ENCODE measurements at regions not wholly inside any gene's neighbourhood (a gene's known extent, or its start where the extent isn't known, plus 50 kb on each side); places are given as distances from the start of the nearest gene placed in this dataset.

- Histone ChIP-seq H3K9me3 (ENCODE audit: severe bottlenecking) (peaks cover 2% of the 10 kb centered on the region), H3K27ac (no peak overlapping the region), H3K27me3 (ENCODE audit: insufficient read depth, low read depth, severe bottlenecking) (no peaks in the 10 kb centered on the region), H3K36me3 (no peaks in the 10 kb centered on the region), H3K4me3 (ENCODE audit: low read depth, low read length) (no peak overlapping the region)
- no peak for TF ChIP-seq CTCF (IDR thresholded peaks at IDR 0.05; ENCODE audit: low read depth, low read length)
- DNase-seq: no peak
Measured at GRCh38 chr12:105613269-105613668, 282.8 kb downstream of the C12orf75 start.

GRCh38 chr12:105613887-105614286, 283.4 kb downstream of the C12orf75 start:
- no peak for DNase-seq
- no peaks in the 10 kb centered on the region for H3K36me3 ChIP-seq
- TF ChIP-seq CTCF (IDR thresholded peaks at IDR 0.05; ENCODE audit: low read depth, low read length): no peak

GRCh38 chr12:105616971-105617540, 286.6 kb downstream of the C12orf75 start:
- Histone ChIP-seq H3K27ac (no peak overlapping the region), H3K9me3 (ENCODE audit: severe bottlenecking) (no peaks in the 10 kb centered on the region), H3K4me3 (ENCODE audit: low read depth, low read length) (no peak overlapping the region), H3K36me3 (no peaks in the 10 kb centered on the region), H3K27me3 (ENCODE audit: insufficient read depth, low read depth, severe bottlenecking) (no peaks in the 10 kb centered on the region)
- no peak for TF ChIP-seq CTCF (IDR thresholded peaks at IDR 0.05; ENCODE audit: low read depth, low read length)
- no peak for DNase-seq

More at GRCh38 chr12:105613887-105614286, 283.4 kb downstream of the C12orf75 start:
- Histone ChIP-seq H3K27ac (no peak overlapping the region), H3K9me3 (ENCODE audit: severe bottlenecking) (peaks cover 2% of the 10 kb centered on the region), H3K4me3 (ENCODE audit: low read depth, low read length) (no peak overlapping the region), H3K27me3 (ENCODE audit: insufficient read depth, low read depth, severe bottlenecking) (no peaks in the 10 kb centered on the region)

GRCh38 chr12:105622220-105622619, 291.7 kb downstream of the C12orf75 start:
- DNase-seq: no peak
- no peak for TF ChIP-seq CTCF (IDR thresholded peaks at IDR 0.05; ENCODE audit: low read depth, low read length)
- H3K4me3 ChIP-seq (ENCODE audit: low read depth, low read length): no peak overlapping the region

GRCh38 chr12:105622846-105623736, 292.6 kb downstream of the C12orf75 start:
- Histone ChIP-seq H3K36me3 (no peaks in the 10 kb centered on the region), H3K4me3 (ENCODE audit: low read depth, low read length) (no peak overlapping the region), H3K9me3 (ENCODE audit: severe bottlenecking) (no peaks in the 10 kb centered on the region), H3K27ac (no peak overlapping the region), H3K27me3 (ENCODE audit: insufficient read depth, low read depth, severe bottlenecking) (no peaks in the 10 kb centered on the region)
- no peak for TF ChIP-seq CTCF (IDR thresholded peaks at IDR 0.05; ENCODE audit: low read depth, low read length)
- DNase-seq: peak; percentile 13

More at GRCh38 chr12:105622220-105622619, 291.7 kb downstream of the C12orf75 start:
- no peak overlapping the region for H3K27ac ChIP-seq
- H3K27me3 ChIP-seq (ENCODE audit: insufficient read depth, low read depth, severe bottlenecking): no peaks in the 10 kb centered on the region
- no peaks in the 10 kb centered on the region for H3K36me3 ChIP-seq
- no peaks in the 10 kb centered on the region for H3K9me3 ChIP-seq (ENCODE audit: severe bottlenecking)

Measured in WERI-Rb-1 (cell line).